ENCODE measurements at regions not wholly inside any gene's neighbourhood (a gene's known extent, or its start where the extent isn't known, plus 50 kb on each side); places are given as distances from the start of the nearest gene placed in this dataset.

DNA sequence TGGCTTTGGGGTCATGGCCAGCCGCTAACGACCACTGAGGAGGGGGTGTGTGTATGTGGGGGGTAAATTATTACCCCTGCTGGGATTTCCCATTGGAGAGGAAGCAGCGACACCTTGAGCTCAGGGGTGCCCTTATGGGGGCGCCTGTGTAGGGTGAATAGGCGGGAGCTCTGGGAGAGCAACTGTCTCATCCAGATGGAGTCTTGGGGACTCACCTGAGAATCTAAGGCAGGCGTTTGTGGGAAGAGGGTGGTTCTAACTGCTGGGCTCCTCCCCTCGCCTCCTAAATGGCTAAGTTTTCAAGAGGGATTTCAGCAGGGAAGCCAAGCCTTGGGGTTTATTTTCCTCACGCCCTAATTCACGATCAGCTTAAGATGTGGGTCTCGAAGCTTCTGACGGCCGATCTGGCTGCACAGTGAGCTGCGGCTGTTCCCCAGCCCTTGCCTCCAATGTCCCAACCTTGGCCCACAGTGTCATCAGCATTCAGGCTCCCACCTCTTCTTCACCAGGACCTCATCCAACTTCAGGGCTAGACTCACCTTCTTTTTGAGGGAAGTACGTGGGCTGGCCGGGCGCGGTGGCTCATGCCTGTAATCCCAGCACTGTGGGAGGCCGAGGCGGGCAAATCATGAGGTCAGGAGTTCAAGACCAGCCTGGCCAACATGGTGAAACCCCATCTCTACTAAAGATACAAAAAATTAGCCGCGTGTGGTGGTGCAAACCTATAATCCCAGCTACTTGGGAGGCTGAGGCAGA, 136.9 kb upstream of the EEF2KMT start:
- no peak for TF ChIP-seq EZH2 (IDR thresholded peaks at IDR 0.05)
- TF ChIP-seq POLR2AphosphoS5 (IDR thresholded peaks at IDR 0.05; ENCODE audit: borderline replicate concordance, low read depth, low read length) = no peak

Data from SK-N-MC (cell line).